Body of pancreas (tissue), 4 donors: ENCODE measurements at regions not wholly inside any gene's neighbourhood (a gene's known extent, or its start where the extent isn't known, plus 50 kb on each side); places are given as distances from the start of the nearest gene placed in this dataset.

ENCODE experiments used
- ATAC-seq: fragments of 150-250 bp; one replicate; pipeline ENCODE4 v1.9.1; 2016
- DNase-seq, 4 donors: peaks; one replicate each; pipeline ENCODE4 v3.0.0-alpha.2; 2019
- H3K27ac ChIP-seq, 4 donors: fragments of 200-600 bp; sonication (generic); 1 replicate in 3 of 4; 2 replicates in 1 of 4; pipeline versions ENCODE4 v1.5.1 to v1.6.1; 2016 to 2019; ENCODE audit warnings: mild to moderate bottlenecking in 1 of 4, mixed read lengths in 1 of 4, moderate library complexity in 1 of 4
- H3K27me3 ChIP-seq, 2 donors: fragments of 200-600 bp; sonication (generic); one replicate each; pipeline ENCODE4 v1.6.0; 2016; ENCODE audit warnings: mild to moderate bottlenecking in 1 of 2
- H3K36me3 ChIP-seq, 2 donors: fragments of 200-600 bp; sonication (generic); replicated peaks in 1 of 2; 2 replicates each; pipeline ENCODE4 v1.5.1; 2016; ENCODE audit warnings: low read depth in 2 of 2; ENCODE audit not compliant: insufficient read depth in 1 of 2
- H3K4me1 ChIP-seq: fragments of 200-600 bp; sonication (generic); one replicate; pipeline ENCODE4 v1.6.0; 2016
- H3K4me3 ChIP-seq, 2 donors: fragments of 200-600 bp; sonication (generic); 1 replicate in 1 of 2; 2 replicates in 1 of 2; pipeline ENCODE4 v1.5.1; 2016 to 2019
- H3K9me3 ChIP-seq, 3 donors: fragments of 200-600 bp; sonication (generic); 1 replicate in 2 of 3; 2 replicates in 1 of 3; pipeline ENCODE4 v1.5.1; 2016
- POLR2A ChIP-seq, 3 donors: fragments of 450-650 bp; IDR thresholded peaks; one replicate each; pipeline ENCODE4 v1.6.1; 2016; ENCODE audit warnings: antibody characterized with exemption in 3 of 3, mild to moderate bottlenecking in 2 of 3
- WGBS, 2 donors: methylation state at CpG; one replicate each; pipeline ENCODE4 v1.1.5; 2017; 5-methylcytosine and 5-hydroxymethylcytosine counted together
- intact Hi-C: fragments of 100-400 bp; cut with DNase I; formaldehyde crosslinking; loops from one replicate; pipeline ENCODE4 v1.15.1; 2023
- TF ChIP-seq, protein P1 (sequence below), 7 experiments: fragments of 450-650 bp in 4 of 7; fragments of 200-600 bp in 3 of 7; sonication (generic) in 3 of 7; IDR thresholded peaks; one replicate each; pipeline ENCODE4 v1.5.1; 2016 to 2019; ENCODE audit warnings: antibody characterized with exemption in 7 of 7

DNA sequence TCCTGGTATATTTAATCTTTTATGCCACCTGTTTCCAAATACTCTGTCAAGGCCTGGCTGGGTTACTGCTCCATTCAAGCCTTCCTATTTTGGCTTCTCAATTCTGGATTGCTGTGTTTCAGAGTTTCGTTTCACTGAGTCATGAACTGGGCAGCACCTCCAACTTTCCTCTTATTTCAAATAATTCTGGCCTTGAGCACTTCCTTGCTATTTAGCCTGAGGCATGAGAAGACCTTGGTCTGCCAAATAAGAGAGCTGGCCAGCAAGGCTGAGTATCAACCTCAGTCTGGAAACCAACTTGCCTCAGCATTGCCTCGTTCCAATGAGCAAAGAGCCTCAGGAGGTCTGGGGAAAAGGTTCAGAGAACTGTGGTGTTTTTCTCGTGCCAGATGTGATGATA is 66.6 kb downstream of the TNFAIP3 start:
- WGBS, 2 donors: 31 to 34% methylated on average over 3 of the region's 3 CpGs
- ATAC-seq (peak; percentile 92), DNase-seq (peak; percentile 45 to 73 (median 66))
- no peaks in the 10 kb centered on the region for H3K9me3 ChIP-seq
- H3K4me3 ChIP-seq: no peak overlapping the region
- no peaks in the 10 kb centered on the region for H3K27me3 ChIP-seq
- H3K27ac ChIP-seq: peak overlapping the region; percentile 43 to 58 (median 54)
- TF ChIP-seq POLR2A (IDR thresholded peaks at IDR 0.05): no peak
- TF ChIP-seq, protein P1, sequence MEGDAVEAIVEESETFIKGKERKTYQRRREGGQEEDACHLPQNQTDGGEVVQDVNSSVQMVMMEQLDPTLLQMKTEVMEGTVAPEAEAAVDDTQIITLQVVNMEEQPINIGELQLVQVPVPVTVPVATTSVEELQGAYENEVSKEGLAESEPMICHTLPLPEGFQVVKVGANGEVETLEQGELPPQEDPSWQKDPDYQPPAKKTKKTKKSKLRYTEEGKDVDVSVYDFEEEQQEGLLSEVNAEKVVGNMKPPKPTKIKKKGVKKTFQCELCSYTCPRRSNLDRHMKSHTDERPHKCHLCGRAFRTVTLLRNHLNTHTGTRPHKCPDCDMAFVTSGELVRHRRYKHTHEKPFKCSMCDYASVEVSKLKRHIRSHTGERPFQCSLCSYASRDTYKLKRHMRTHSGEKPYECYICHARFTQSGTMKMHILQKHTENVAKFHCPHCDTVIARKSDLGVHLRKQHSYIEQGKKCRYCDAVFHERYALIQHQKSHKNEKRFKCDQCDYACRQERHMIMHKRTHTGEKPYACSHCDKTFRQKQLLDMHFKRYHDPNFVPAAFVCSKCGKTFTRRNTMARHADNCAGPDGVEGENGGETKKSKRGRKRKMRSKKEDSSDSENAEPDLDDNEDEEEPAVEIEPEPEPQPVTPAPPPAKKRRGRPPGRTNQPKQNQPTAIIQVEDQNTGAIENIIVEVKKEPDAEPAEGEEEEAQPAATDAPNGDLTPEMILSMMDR (IDR thresholded peaks at IDR 0.05): no peak
- peaks cover 4% of the 10 kb centered on the region for H3K4me1 ChIP-seq
- intact Hi-C loops: no loop called here
- H3K36me3 ChIP-seq: no peaks in the 10 kb centered on the region

DNA sequence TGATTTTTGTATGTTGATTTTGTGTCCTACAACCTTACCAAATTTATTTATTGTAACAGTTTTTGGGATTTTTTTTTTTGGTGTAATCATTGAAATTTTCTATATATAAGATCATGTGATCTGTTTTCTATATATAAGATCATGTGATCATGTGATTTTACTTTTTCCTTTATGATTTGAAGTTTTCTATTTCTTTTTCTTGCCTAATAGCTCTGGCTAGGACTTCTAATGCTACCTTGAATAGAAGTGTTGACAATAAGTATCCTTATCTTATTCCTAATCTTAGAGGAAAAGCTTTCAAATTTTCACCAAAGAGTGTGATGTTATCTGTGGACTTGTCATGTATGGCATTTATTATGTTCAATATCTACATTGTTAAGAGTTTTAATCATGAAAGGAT is 69.7 kb downstream of the TNFAIP3 start:
- Histone ChIP-seq H3K4me3 (no peak overlapping the region), H3K9me3 (no peaks in the 10 kb centered on the region), H3K4me1 (peaks cover 4% of the 10 kb centered on the region), H3K27ac (no peak overlapping the region), H3K36me3 (no peaks in the 10 kb centered on the region), H3K27me3 (no peaks in the 10 kb centered on the region)
- intact Hi-C loops: no loop called here
- ATAC-seq (no peak), DNase-seq (no peak)
- TF ChIP-seq POLR2A (IDR thresholded peaks at IDR 0.05): no peak
- TF ChIP-seq, protein P1 (IDR thresholded peaks at IDR 0.05): no peak

DNA sequence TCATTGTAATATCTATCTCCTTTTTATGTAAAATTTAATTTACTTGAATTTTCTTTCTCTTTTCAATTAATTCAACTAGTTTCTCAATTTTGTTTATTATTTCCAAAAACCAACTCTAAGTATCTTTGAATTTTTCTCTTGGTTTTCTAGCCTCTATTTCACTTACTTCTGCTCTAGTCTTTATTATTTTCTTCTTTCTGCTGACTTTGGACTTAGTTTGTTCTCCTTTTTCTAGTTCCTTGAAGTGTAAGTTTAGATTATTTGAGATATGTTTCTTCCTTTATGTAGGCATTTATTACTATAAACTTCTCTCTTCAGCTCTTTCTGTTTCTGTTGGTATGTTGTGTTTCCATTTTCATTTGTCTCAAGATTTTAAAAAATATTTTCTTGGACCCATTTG is 70.8 kb downstream of the TNFAIP3 start:
- H3K36me3 ChIP-seq: no peaks in the 10 kb centered on the region
- no peak for DNase-seq
- no peak for ATAC-seq
- H3K27ac ChIP-seq: no peak overlapping the region
- no peaks in the 10 kb centered on the region for H3K27me3 ChIP-seq
- intact Hi-C loops: no loop called here
- H3K4me3 ChIP-seq: no peak overlapping the region
- H3K9me3 ChIP-seq: no peaks in the 10 kb centered on the region
- TF ChIP-seq POLR2A (IDR thresholded peaks at IDR 0.05): no peak
- TF ChIP-seq, protein P1 (IDR thresholded peaks at IDR 0.05): no peak
- peaks cover 4% of the 10 kb centered on the region for H3K4me1 ChIP-seq

DNA sequence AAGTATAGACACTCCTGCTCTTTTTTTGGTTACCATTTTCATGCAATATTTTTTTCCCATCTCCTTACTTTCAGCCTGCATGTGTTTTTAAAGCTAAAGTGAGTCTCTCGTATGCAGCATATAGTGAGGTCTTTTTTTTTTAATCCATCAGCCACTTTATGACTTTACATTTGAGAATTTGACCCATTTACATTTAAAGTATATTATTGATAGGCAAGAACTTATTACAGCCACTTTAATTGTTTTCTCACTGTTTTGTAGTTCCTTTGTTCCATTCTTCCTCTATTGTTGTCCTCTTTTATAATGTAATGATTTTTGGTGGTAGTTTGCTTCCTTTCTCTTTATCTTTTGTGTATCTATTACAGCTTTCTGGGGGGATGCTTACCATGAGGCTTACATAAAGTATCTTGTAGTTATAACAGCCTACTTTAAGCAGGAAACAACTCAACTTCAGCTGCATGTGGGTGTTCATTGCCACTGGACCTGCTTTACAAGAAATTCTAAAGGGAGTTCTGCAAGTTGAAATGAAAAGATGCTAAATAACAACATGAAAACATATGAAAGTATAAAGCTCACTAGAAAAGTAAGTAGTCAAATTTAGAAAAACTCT is 71.8 kb downstream of the TNFAIP3 start:
- H3K4me1 ChIP-seq: no peaks in the 10 kb centered on the region
- no peaks in the 10 kb centered on the region for H3K36me3 ChIP-seq
- no peaks in the 10 kb centered on the region for H3K9me3 ChIP-seq
- H3K27ac ChIP-seq: no peak overlapping the region
- H3K27me3 ChIP-seq: no peaks in the 10 kb centered on the region
- ATAC-seq: no peak
- no peak for DNase-seq
- no peak overlapping the region for H3K4me3 ChIP-seq
- WGBS, 2 donors: 69 to 92% methylated on average over 1 of the region's 1 CpG
- intact Hi-C loops: no loop called here
- TF ChIP-seq, protein P1 (IDR thresholded peaks at IDR 0.05): no peak
- no peak for TF ChIP-seq POLR2A (IDR thresholded peaks at IDR 0.05)

DNA sequence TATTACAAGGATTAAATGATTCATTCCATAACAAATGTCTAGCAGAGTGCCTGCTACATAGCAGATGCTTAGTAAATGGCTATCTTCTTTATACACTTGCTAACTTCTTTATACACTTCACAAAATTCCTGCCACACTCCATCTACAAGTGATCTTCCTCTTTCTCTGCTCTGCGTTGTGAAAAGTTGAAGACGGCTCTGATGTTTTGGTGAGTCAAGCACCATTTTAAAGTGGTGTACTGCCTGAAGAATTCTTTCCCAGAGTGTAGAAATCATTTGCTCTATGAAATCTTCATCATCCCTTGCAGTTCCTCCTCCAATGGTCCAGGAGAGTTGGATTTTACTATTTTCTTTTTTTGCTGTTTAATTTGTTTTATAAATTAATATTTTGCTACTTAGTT is 74.9 kb downstream of the TNFAIP3 start:
- no peaks in the 10 kb centered on the region for H3K27me3 ChIP-seq
- no peak overlapping the region for H3K27ac ChIP-seq
- no peaks in the 10 kb centered on the region for H3K36me3 ChIP-seq
- WGBS, 2 donors: 36 to 43% methylated on average over 2 of the region's 2 CpGs
- ATAC-seq (no peak), DNase-seq (no peak)
- TF ChIP-seq, protein P1 (IDR thresholded peaks at IDR 0.05): no peak
- no peak for TF ChIP-seq POLR2A (IDR thresholded peaks at IDR 0.05)
- intact Hi-C loops: no loop called here
- no peak overlapping the region for H3K4me3 ChIP-seq
- H3K4me1 ChIP-seq: no peaks in the 10 kb centered on the region
- H3K9me3 ChIP-seq: no peaks in the 10 kb centered on the region
